Mesenchymal stem cell (in vitro differentiated cells and primary cell): ENCODE measurements at regions not wholly inside any gene's neighbourhood (a gene's known extent, or its start where the extent isn't known, plus 50 kb on each side); places are given as distances from the start of the nearest gene placed in this dataset.
"Not testable (repeated sequence)": the region's sequence is repeated elsewhere in the genome, so short reads cannot be mapped to it uniquely, and the experiment has no call there.

Source experiments
- DNase-seq: peaks from one replicate; pipeline ENCODE4 v3.0.0-alpha.2; 2013
- H2AFZ ChIP-seq: one replicate; pipeline ENCODE4 v1.6.1; 2013; ENCODE audit warnings: low read depth, mild to moderate bottlenecking, control low read depth, inconsistent platforms, low read length, moderate library complexity
- H2AK5ac ChIP-seq: 2 replicates; pipeline ENCODE4 v1.6.1; 2013; ENCODE audit warnings: low read length, moderate library complexity, mild to moderate bottlenecking, inconsistent platforms; ENCODE audit not compliant: severe bottlenecking
- H2BK120ac ChIP-seq: one replicate; pipeline ENCODE4 v1.6.1; 2013; ENCODE audit warnings: low read depth, mild to moderate bottlenecking, inconsistent platforms, low read length, moderate library complexity
- H2BK12ac ChIP-seq, 2 experiments: one replicate each; pipeline ENCODE4 v1.6.1; 2013; ENCODE audit warnings: inconsistent platforms in 2 of 2, low read length in 2 of 2, mild to moderate bottlenecking in 2 of 2, moderate library complexity in 2 of 2, control low read depth in 1 of 2
- H2BK15ac ChIP-seq: one replicate; pipeline ENCODE4 v1.6.1; 2013; ENCODE audit warnings: mild to moderate bottlenecking, low read depth, inconsistent platforms; ENCODE audit not compliant: poor library complexity, severe bottlenecking
- H2BK5ac ChIP-seq: 2 replicates; pipeline ENCODE4 v1.6.1; 2013; ENCODE audit warnings: low read depth, mild to moderate bottlenecking, low read length, control low read depth, inconsistent platforms; ENCODE audit not compliant: poor library complexity, severe bottlenecking
- H3K14ac ChIP-seq, 2 experiments: one replicate each; pipeline ENCODE4 v1.6.1; 2013; ENCODE audit warnings: inconsistent platforms in 2 of 2, low read length in 2 of 2, control low read depth in 1 of 2, mild to moderate bottlenecking in 1 of 2, moderate library complexity in 1 of 2
- H3K18ac ChIP-seq, 2 experiments: one replicate each; pipeline ENCODE4 v1.6.1; 2013; ENCODE audit warnings: inconsistent platforms in 2 of 2, low read length in 2 of 2, control low read depth in 1 of 2, low read depth in 1 of 2, mild to moderate bottlenecking in 1 of 2
- H3K23ac ChIP-seq, 2 experiments: one replicate each; pipeline ENCODE4 v1.6.1; 2013; ENCODE audit warnings: inconsistent platforms in 2 of 2, low read length in 2 of 2, mild to moderate bottlenecking in 2 of 2, moderate library complexity in 2 of 2, control low read depth in 1 of 2
- H3K27ac ChIP-seq: 2 replicates; pipeline ENCODE4 v1.5.1; 2013; ENCODE audit warnings: mild to moderate bottlenecking, moderate library complexity, low read length, control low read depth, inconsistent platforms; ENCODE audit not compliant: poor library complexity, severe bottlenecking
- H3K27me3 ChIP-seq, 2 experiments: 2 replicates each; pipeline versions ENCODE4 v1.6.1 to v1.7.0; 2013; ENCODE audit warnings: low read length in 2 of 2, mild to moderate bottlenecking in 2 of 2, moderate library complexity in 2 of 2, control low read depth in 1 of 2, inconsistent platforms in 1 of 2; ENCODE audit not compliant: control insufficient read depth in 1 of 2, insufficient read depth in 1 of 2
- H3K36me3 ChIP-seq, 2 experiments: 2 replicates each; pipeline versions ENCODE4 v1.6.1 to v1.7.0; 2013; ENCODE audit warnings: low read length in 2 of 2, control low read depth in 1 of 2, inconsistent platforms in 1 of 2, low read depth in 1 of 2, mild to moderate bottlenecking in 1 of 2; ENCODE audit not compliant: insufficient read depth in 2 of 2, control insufficient read depth in 1 of 2
- H3K4ac ChIP-seq, 2 experiments: one replicate each; pipeline ENCODE4 v1.6.1; 2013; ENCODE audit warnings: inconsistent platforms in 2 of 2, low read length in 2 of 2, mild to moderate bottlenecking in 2 of 2, moderate library complexity in 2 of 2, control low read depth in 1 of 2, low read depth in 1 of 2
- H3K4me1 ChIP-seq: 2 replicates; pipeline ENCODE4 v1.6.1; 2013; ENCODE audit warnings: low read depth, low read length, control low read depth; ENCODE audit not compliant: control insufficient read depth, insufficient read depth
- H3K4me2 ChIP-seq: 2 replicates; pipeline ENCODE4 v1.6.1; 2013; ENCODE audit warnings: low read length, mild to moderate bottlenecking, inconsistent platforms; ENCODE audit not compliant: poor library complexity, severe bottlenecking
- H3K4me3 ChIP-seq, 2 experiments: 2 replicates each; pipeline versions ENCODE4 v1.5.1 to v1.7.0; 2013; ENCODE audit warnings: low read length in 2 of 2, mild to moderate bottlenecking in 2 of 2, control low read depth in 1 of 2, low read depth in 1 of 2; ENCODE audit not compliant: insufficient read depth in 1 of 2
- H3K79me1 ChIP-seq: replicated peaks from 2 replicates; pipeline ENCODE4 v1.6.1; 2013; ENCODE audit warnings: mild to moderate bottlenecking, control low read depth, low read length, inconsistent platforms; ENCODE audit not compliant: poor library complexity, severe bottlenecking
- H3K9ac ChIP-seq: 2 replicates; pipeline ENCODE4 v1.7.0; 2013; ENCODE audit warnings: mild to moderate bottlenecking, low read length, moderate library complexity
- H3K9me3 ChIP-seq: 2 replicates; pipeline ENCODE4 v1.7.0; 2013; ENCODE audit warnings: mild to moderate bottlenecking, low read length; ENCODE audit not compliant: control insufficient read depth
- H4K8ac ChIP-seq: one replicate; pipeline ENCODE4 v1.6.1; 2013; ENCODE audit warnings: inconsistent platforms, mild to moderate bottlenecking, low read length, moderate library complexity
- H4K91ac ChIP-seq: one replicate; pipeline ENCODE4 v1.6.1; 2013; ENCODE audit warnings: mild to moderate bottlenecking, low read length, inconsistent platforms
- WGBS: methylation state at CpG from one replicate; pipeline ENCODE4 v1.1.7; 2013; ENCODE audit warnings: mixed read lengths; 5-methylcytosine and 5-hydroxymethylcytosine counted together

DNA sequence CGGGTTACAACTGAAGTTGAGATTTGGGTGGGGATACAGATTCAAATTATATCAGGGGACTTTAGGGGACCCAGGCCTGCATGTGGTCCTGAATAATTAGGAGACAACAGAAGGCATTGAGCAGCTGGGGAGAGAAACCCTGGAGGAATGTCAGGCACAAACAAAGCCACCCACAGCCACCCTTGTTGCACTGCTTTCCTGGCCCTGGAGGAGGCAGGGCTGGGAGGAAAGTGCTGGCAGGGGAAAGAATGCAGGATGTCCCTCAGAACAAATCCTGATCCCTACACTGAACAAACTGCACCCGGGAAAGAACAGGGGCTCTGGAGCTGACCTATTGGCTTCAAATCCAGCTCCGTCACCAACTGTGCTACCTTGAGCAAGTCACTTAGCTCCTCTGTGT is 214.1 kb upstream of the ATP6AP2 start:
- Histone ChIP-seq H3K18ac (no peak overlapping the region), H3K4me3 (no peak overlapping the region), H3K79me1 (no peaks in the 10 kb centered on the region), H3K14ac (no peak overlapping the region), H2AFZ (no peak overlapping the region), H3K4ac (no peak overlapping the region), H3K27ac (no peak overlapping the region), H3K9ac (no peak overlapping the region), H4K91ac (no peak overlapping the region), H2AK5ac (no peak overlapping the region), H3K27me3 (peaks cover 0 to 48% of the 10 kb centered on the region in 2 experiments), H3K36me3 (no peaks in the 10 kb centered on the region), H3K4me2 (no peak overlapping the region), H2BK15ac (no peak overlapping the region), H2BK12ac (no peak overlapping the region), H4K8ac (no peak overlapping the region), H2BK120ac (no peak overlapping the region), H3K9me3 (peaks cover 24% of the 10 kb centered on the region), H2BK5ac (no peak overlapping the region), H3K23ac (no peak overlapping the region), H3K4me1 (peaks cover 8% of the 10 kb centered on the region)
- no peak for DNase-seq
- no CpG with 5 or more reads among the region's 3 CpGs for WGBS

DNA sequence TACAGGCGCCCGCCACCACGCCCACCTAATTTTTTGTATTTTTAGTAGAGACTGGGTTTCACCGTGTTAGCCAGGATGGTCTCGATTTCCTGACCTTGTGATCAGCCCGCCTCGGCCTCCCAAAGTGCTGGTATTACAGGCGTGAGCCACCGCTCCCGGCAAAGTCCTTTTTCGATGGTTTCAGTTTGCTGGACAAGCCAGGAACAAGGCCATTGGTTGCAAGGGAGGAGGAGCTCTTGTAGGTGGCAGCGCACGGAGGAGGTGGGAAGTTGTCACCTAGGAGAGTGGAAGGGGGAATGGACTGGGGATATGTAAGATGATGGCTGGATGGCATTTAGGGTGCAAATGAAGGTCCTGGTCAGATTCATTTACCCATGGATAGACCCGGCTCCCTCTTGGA is 218.5 kb upstream of the ATP6AP2 start:
- not testable (repeated sequence) for H2BK120ac ChIP-seq, H3K36me3 ChIP-seq, H3K4ac ChIP-seq, H3K18ac ChIP-seq, DNase-seq, H3K14ac ChIP-seq, H3K27ac ChIP-seq, H4K91ac ChIP-seq, H4K8ac ChIP-seq, H3K9ac ChIP-seq, H2BK15ac ChIP-seq, H3K79me1 ChIP-seq, H2BK12ac ChIP-seq, H2BK5ac ChIP-seq, H3K4me2 ChIP-seq, H3K4me3 ChIP-seq, H2AFZ ChIP-seq, H2AK5ac ChIP-seq, H3K23ac ChIP-seq, H3K4me1 ChIP-seq
- Histone ChIP-seq H3K27me3 (peaks cover 0 to 11% of the 10 kb centered on the region in 2 experiments), H3K9me3 (peaks cover 22% of the 10 kb centered on the region)
- 97% methylated on average over 14 of the region's 14 CpGs for WGBS

DNA sequence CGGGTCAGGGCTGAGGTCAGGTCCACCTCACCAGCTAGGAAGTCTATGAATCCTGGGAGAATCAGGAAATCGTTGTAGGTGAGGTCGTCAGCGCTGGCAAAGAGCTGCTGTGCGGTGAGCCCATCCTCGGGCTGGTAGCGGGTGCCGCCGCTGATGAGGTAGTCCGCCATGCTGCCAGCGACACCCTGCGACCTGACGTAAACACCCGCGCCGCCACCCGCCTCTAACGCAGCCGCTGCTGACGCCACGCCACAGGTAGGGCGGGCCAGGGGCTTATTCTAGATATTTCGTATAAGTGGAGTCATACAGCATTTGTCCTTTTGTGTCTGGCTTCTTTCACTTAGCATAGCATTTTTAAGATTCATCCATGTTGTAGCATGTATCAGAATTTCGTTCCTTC is 220.2 kb upstream of the ATP6AP2 start:
- no peak overlapping the region for H4K91ac ChIP-seq
- no peak overlapping the region for H2BK15ac ChIP-seq

DNA sequence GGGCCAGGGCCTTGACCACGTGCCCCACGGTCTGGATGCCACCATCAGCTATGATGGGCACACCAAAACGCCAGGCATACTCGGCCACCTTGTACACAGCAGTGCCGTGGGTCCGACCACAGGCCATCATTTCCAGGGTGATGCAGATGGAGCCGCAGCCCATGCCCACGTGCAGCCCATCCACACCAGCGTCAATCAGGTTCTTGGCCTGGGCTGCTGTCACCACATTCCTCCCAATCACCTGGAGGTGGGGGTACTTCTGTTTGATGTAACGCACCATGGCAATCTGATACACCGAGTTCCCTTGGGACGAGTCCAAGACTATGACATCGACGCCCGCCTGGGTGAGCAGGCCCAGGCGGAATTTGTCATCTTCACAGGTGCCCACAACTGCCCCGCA is 221.2 kb upstream of the ATP6AP2 start:
- H3K27ac ChIP-seq = no peak overlapping the region
- no peak overlapping the region for H3K4me3 ChIP-seq
- WGBS = 98% methylated on average over 17 of the region's 17 CpGs
- H3K4me2 ChIP-seq = no peak overlapping the region
- H4K91ac ChIP-seq = no peak overlapping the region
- H3K18ac ChIP-seq = no peak overlapping the region
- no peak overlapping the region for H2AK5ac ChIP-seq
- H3K23ac ChIP-seq = no peak overlapping the region
- H2BK5ac ChIP-seq = no peak overlapping the region
- H2BK120ac ChIP-seq = no peak overlapping the region
- H3K79me1 ChIP-seq = no peaks in the 10 kb centered on the region
- no peaks in the 10 kb centered on the region for H3K36me3 ChIP-seq
- peaks cover under 1% of the 10 kb centered on the region for H3K9me3 ChIP-seq
- H2BK15ac ChIP-seq = no peak overlapping the region
- H3K14ac ChIP-seq = no peak overlapping the region
- peaks cover 0 to 4% of the 10 kb centered on the region in 2 experiments for H3K27me3 ChIP-seq
- no peak overlapping the region for H2BK12ac ChIP-seq
- H3K9ac ChIP-seq = no peak overlapping the region
- no peak overlapping the region for H3K4ac ChIP-seq
- H2AFZ ChIP-seq = no peak overlapping the region
- no peak for DNase-seq
- no peaks in the 10 kb centered on the region for H3K4me1 ChIP-seq
- no peak overlapping the region for H4K8ac ChIP-seq

More for the DNA sequence above, 220.2 kb upstream of the ATP6AP2 start:
- Histone ChIP-seq H4K8ac (no peak overlapping the region), H3K9me3 (peaks cover 10% of the 10 kb centered on the region), H3K23ac (no peak overlapping the region), H3K79me1 (no peaks in the 10 kb centered on the region), H3K27ac (no peak overlapping the region), H3K9ac (no peak overlapping the region), H2BK5ac (no peak overlapping the region), H2AK5ac (no peak overlapping the region), H3K14ac (no peak overlapping the region), H3K4me1 (no peaks in the 10 kb centered on the region), H2BK12ac (no peak overlapping the region), H3K36me3 (no peaks in the 10 kb centered on the region), H3K4me2 (no peak overlapping the region), H2BK120ac (no peak overlapping the region), H3K4me3 (no peak overlapping the region), H3K27me3 (peaks cover 0 to 4% of the 10 kb centered on the region in 2 experiments), H3K18ac (no peak overlapping the region), H2AFZ (no peak overlapping the region), H3K4ac (no peak overlapping the region)
- no peak for DNase-seq
- WGBS = 92% methylated on average over 13 of the region's 24 CpGs
